SU-DHL-6 (cell line): ENCODE measurements at regions not wholly inside any gene's neighbourhood (a gene's known extent, or its start where the extent isn't known, plus 50 kb on each side); places are given as distances from the start of the nearest gene placed in this dataset.

Experiments
- EZH2phosphoT487 ChIP-seq: fragments of 200-600 bp; sonication (generic), shearing (Covaris generic); conservative IDR thresholded peaks from 2 replicates; pipeline ENCODE4 v1.6.1; 2018; ENCODE audit warnings: mild to moderate bottlenecking, antibody characterized with exemption, low read length, moderate library complexity, mixed read lengths
- TF ChIP-seq, protein P1 (sequence below): fragments of 200-600 bp; sonication (generic); IDR thresholded peaks from one replicate; pipeline ENCODE4 v1.5.1; 2017; ENCODE audit warnings: antibody characterized with exemption, mild to moderate bottlenecking, low read length, moderate library complexity; ENCODE audit not compliant: insufficient read depth, poor library complexity, severe bottlenecking

DNA sequence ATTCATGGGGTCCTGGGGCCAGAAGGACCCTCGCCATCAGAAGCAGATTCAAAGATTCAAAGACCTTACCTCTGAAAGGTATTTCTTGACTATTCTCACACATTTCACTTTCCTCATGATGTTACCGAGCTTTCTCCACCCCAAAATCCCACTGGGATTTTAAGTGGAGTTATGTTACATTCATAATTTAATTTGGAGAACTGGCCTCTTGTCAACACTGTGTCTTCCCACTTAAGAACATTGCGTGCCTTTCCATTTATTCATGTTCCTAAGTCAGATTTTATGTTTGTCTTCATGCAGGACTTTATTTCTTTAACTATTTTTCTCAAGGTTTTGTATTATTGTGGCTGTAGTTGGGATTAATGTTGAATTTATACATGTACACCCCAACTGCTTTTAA, 123.5 kb upstream of the BMPER start:
- TF ChIP-seq, protein P1, sequence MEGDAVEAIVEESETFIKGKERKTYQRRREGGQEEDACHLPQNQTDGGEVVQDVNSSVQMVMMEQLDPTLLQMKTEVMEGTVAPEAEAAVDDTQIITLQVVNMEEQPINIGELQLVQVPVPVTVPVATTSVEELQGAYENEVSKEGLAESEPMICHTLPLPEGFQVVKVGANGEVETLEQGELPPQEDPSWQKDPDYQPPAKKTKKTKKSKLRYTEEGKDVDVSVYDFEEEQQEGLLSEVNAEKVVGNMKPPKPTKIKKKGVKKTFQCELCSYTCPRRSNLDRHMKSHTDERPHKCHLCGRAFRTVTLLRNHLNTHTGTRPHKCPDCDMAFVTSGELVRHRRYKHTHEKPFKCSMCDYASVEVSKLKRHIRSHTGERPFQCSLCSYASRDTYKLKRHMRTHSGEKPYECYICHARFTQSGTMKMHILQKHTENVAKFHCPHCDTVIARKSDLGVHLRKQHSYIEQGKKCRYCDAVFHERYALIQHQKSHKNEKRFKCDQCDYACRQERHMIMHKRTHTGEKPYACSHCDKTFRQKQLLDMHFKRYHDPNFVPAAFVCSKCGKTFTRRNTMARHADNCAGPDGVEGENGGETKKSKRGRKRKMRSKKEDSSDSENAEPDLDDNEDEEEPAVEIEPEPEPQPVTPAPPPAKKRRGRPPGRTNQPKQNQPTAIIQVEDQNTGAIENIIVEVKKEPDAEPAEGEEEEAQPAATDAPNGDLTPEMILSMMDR = no peak
- TF ChIP-seq EZH2phosphoT487 = no peak
